MCF 10A (cell line): ENCODE measurements at regions not wholly inside any gene's neighbourhood (a gene's known extent, or its start where the extent isn't known, plus 50 kb on each side); places are given as distances from the start of the nearest gene placed in this dataset.

Source experiments
- BruUV-seq: library from RNA; stranded (reverse); fragments of 400-500 nt; replicated peaks from 2 replicates; lab custom pipeline; 2021; lab: Mats Ljungman, UMichigan
- CTCF ChIA-PET: fragments of 300-600 bp; sonication (Branson Sonifier 250); formaldehyde crosslinking; extraction: SDS; loops from one replicate; lab custom pipeline; 2021; ENCODE audit warnings: antibody characterized with exemption, inconsistent platforms; lab: Yijun Ruan, JAX
- POLR2A ChIA-PET: fragments of 300-600, 350-650 bp; sonication (Branson Sonifier 250); formaldehyde crosslinking; extraction: SDS; loops from one replicate; lab custom pipeline; 2020; ENCODE audit warnings: antibody characterized with exemption, inconsistent platforms; lab: Yijun Ruan, JAX
- DNase-seq: peaks from one replicate; pipeline ENCODE4 v3.0.0-alpha.2; 2018; ENCODE audit not compliant: unreplicated experiment
- H3K27ac Mint-ChIP-seq: one replicate; pipeline ENCODE4 v1.8.0; 2022; ENCODE audit warnings: mild to moderate bottlenecking, low read depth, mixed read lengths; ENCODE audit not compliant: unreplicated experiment
- H3K27me3 Mint-ChIP-seq: one replicate; pipeline ENCODE4 v1.8.0; 2022; ENCODE audit warnings: mixed read lengths; ENCODE audit not compliant: insufficient read depth, unreplicated experiment
- H3K36me3 Mint-ChIP-seq: one replicate; pipeline ENCODE4 v1.8.0; 2022; ENCODE audit warnings: mild to moderate bottlenecking, moderate library complexity, mixed read lengths; ENCODE audit not compliant: insufficient read depth, unreplicated experiment
- H3K4me1 Mint-ChIP-seq: one replicate; pipeline ENCODE4 v1.8.0; 2022; ENCODE audit warnings: mixed read lengths; ENCODE audit not compliant: insufficient read depth, unreplicated experiment
- H3K4me3 Mint-ChIP-seq: one replicate; pipeline ENCODE4 v1.8.0; 2022; ENCODE audit warnings: mild to moderate bottlenecking, moderate library complexity, mixed read lengths; ENCODE audit not compliant: unreplicated experiment
- H3K9me3 Mint-ChIP-seq: one replicate; pipeline ENCODE4 v1.8.0; 2022; ENCODE audit warnings: mixed read lengths; ENCODE audit not compliant: unreplicated experiment
- intact Hi-C: fragments of 100-400 bp; cut with micrococcal nuclease; formaldehyde crosslinking; loops from 2 replicates; pipeline ENCODE4 v1.14.1; 2022
- TF ChIP-seq, protein P1 (sequence below): fragments of 200-600 bp; IDR thresholded peaks from one replicate; pipeline ENCODE4 v1.8.0; 2022; ENCODE audit warnings: antibody characterized with exemption, mild to moderate bottlenecking; ENCODE audit not compliant: unreplicated experiment

DNA sequence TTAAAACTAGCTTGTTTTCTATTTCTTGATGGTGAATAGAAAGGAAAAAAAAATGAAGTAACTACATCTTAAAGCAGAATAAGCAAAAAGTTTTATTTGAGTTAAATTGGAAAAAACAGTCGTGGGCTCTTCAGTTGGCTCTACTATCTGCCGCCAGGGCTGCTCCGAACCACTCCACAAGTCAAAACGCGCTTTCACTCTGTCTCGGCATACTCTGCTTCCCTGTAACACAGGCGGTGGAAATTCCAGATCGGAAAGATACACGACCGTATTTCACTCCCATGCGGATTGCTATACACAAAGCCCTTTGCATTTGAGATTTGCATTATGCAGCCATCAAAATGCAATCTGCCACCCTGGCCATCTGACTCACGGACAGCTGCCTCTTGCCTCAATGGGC, 505.6 kb downstream of the IRX1 start:
- no peak for DNase-seq
- Mint-ChIP-seq H3K4me3 (no peak overlapping the region), H3K9me3 (peaks cover 8% of the 10 kb centered on the region), H3K27me3 (no peaks in the 10 kb centered on the region), H3K36me3 (no peaks in the 10 kb centered on the region), H3K4me1 (no peaks in the 10 kb centered on the region), H3K27ac (no peak overlapping the region)
- TF ChIP-seq, protein P1, sequence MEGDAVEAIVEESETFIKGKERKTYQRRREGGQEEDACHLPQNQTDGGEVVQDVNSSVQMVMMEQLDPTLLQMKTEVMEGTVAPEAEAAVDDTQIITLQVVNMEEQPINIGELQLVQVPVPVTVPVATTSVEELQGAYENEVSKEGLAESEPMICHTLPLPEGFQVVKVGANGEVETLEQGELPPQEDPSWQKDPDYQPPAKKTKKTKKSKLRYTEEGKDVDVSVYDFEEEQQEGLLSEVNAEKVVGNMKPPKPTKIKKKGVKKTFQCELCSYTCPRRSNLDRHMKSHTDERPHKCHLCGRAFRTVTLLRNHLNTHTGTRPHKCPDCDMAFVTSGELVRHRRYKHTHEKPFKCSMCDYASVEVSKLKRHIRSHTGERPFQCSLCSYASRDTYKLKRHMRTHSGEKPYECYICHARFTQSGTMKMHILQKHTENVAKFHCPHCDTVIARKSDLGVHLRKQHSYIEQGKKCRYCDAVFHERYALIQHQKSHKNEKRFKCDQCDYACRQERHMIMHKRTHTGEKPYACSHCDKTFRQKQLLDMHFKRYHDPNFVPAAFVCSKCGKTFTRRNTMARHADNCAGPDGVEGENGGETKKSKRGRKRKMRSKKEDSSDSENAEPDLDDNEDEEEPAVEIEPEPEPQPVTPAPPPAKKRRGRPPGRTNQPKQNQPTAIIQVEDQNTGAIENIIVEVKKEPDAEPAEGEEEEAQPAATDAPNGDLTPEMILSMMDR, result no peak
- intact Hi-C loops, result no loop called here
- no TSS peak for BruUV-seq
- ChIA-PET CTCF (no interaction called here), POLR2A (no interaction called here)

DNA sequence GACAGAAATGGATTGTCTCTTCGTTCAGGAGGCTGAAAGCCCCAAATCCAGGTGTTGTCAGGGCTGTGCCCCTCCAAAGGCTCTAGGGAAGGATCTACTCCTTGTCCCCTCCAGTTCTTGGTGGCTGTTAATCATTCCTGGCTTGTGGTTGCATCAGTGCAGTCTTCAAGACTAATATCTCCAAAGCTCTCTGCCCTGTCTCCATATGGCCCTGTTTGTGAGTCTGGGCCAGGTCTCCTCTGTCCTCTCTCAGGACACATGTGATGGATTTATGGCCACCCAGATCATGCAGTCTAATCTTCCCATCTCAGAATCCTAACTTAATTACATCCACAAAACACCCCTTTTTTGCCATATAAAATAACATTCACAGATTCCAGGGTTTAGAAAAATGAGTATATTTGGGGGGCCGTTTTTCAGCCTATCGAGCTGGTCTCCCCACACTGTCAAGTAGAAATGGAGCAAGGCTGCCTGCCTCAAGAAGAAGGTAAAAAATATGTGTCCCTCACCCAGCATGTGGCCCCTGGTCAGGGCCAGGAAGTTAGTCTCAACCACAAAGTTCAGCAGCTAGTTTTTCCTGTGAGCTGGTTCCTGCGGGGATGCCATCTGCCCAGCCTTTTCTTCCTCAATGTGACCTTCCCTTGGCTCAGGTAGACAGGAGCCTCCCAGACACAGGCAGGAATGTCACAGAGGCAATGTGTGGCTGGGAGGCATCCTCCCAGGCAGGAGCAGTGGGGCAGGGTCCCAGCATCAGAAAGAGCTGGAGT, 509.4 kb downstream of the IRX1 start:
- TF ChIP-seq, protein P1, result no peak
- CTCF ChIA-PET, result no interaction called here
- intact Hi-C loops, result no loop called here
- Mint-ChIP-seq H3K4me1 (no peaks in the 10 kb centered on the region), H3K27me3 (no peaks in the 10 kb centered on the region), H3K4me3 (no peak overlapping the region), H3K9me3 (peaks cover 8% of the 10 kb centered on the region), H3K36me3 (no peaks in the 10 kb centered on the region), H3K27ac (no peak overlapping the region)
- POLR2A ChIA-PET, result interaction anchor here (0.5 to 0.7 kb wide), 2 partner anchors 589 to 876 kb away, joined by 3 read pairs; no protein-coding TSS in a partner anchor
- DNase-seq, result no peak
- no TSS peak for BruUV-seq

DNA sequence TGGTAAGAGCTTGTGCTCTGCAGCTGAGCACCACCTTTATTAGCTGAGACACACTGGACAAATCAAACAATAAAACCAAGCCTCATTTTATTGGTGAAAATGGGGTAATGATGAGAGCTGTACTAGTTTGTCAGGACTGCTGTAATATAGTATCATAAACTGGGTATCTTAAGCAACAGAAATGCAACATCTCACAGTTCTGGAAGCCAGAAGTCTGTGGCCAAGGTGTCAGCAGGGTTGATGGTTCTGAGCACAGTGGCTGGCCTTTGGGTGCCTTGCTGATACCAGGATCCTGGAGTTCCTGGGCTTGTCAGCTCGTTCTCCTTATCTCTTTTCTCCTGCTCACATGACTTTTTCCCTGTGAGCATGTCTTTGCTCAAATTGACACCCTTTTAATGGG, 513.1 kb downstream of the IRX1 start:
- Mint-ChIP-seq H3K36me3 (no peaks in the 10 kb centered on the region), H3K27ac (no peak overlapping the region), H3K4me3 (no peak overlapping the region), H3K4me1 (no peaks in the 10 kb centered on the region), H3K9me3 (peaks cover 8% of the 10 kb centered on the region), H3K27me3 (no peaks in the 10 kb centered on the region)
- TF ChIP-seq, protein P1, result no peak
- POLR2A ChIA-PET, result no interaction called here
- intact Hi-C loops, result no loop called here
- CTCF ChIA-PET, result no interaction called here
- BruUV-seq, result no TSS peak
- DNase-seq, result no peak

DNA sequence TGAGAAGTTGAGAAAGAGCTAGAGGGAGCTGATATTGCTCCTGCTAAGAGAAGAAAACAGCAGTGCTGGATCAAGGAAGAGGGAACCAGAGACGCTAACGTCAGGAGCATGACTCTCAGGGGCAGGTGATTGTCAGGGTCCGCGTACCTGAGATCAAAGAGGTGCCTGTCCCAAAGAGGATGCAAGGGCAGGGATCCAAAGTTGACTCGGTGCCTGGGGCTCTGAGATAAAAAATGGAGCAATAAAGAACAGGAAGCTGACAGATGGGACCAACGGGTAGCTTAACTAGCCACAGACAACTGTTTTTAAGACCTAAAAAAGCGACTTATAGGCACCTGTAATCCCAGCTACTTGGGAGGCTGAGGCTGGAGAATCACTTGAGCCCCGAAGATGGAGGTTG, 517.8 kb downstream of the IRX1 start:
- ChIA-PET CTCF (interaction anchor here (0.5 kb wide), 1 partner anchor 761 kb away, joined by 3 read pairs; no protein-coding TSS in a partner anchor), POLR2A (interaction anchor here (0.6 kb wide), 1 partner anchor 795 kb away, joined by 3 read pairs; no protein-coding TSS in a partner anchor)
- no peak for DNase-seq
- TF ChIP-seq, protein P1, result no peak
- intact Hi-C loops, result no loop called here
- no peaks in the 10 kb centered on the region for H3K36me3 Mint-ChIP-seq
- H3K4me1 Mint-ChIP-seq, result peaks cover 7% of the 10 kb centered on the region
- H3K27me3 Mint-ChIP-seq, result no peaks in the 10 kb centered on the region
- no peak overlapping the region for H3K27ac Mint-ChIP-seq
- no peak overlapping the region for H3K4me3 Mint-ChIP-seq
- no TSS peak for BruUV-seq
- no peaks in the 10 kb centered on the region for H3K9me3 Mint-ChIP-seq
